Liver (tissue), 3 donors: ENCODE measurements at regions not wholly inside any gene's neighbourhood (a gene's known extent, or its start where the extent isn't known, plus 50 kb on each side); places are given as distances from the start of the nearest gene placed in this dataset.

ENCODE experiments used
- FOXA1 ChIP-seq: IDR thresholded peaks from 2 replicates; pipeline ENCODE4 v1.6.1; 2016; ENCODE audit warnings: antibody characterized with exemption
- RXRA ChIP-seq, 2 donors: IDR thresholded peaks; 2 replicates each; pipeline ENCODE4 v1.6.1; 2017 to 2018; ENCODE audit warnings: antibody characterized with exemption in 2 of 2, mild to moderate bottlenecking in 1 of 2
- TAF1 ChIP-seq: conservative IDR thresholded peaks from 2 replicates; pipeline ENCODE4 v1.6.1; 2016; ENCODE audit warnings: antibody characterized with exemption, mild to moderate bottlenecking
- YY1 ChIP-seq: IDR thresholded peaks from 2 replicates; pipeline ENCODE4 v1.6.1; 2016; ENCODE audit warnings: antibody characterized with exemption, mild to moderate bottlenecking
- TF ChIP-seq, protein P1 (sequence below): fragments of 150-350 bp; IDR thresholded peaks from 2 replicates; pipeline ENCODE4 v1.5.1; 2017; ENCODE audit warnings: improper control_type of control experiment, low read depth, low read length; ENCODE audit not compliant: missing input control
- TF ChIP-seq, protein P2 (sequence below): IDR thresholded peaks from 2 replicates; pipeline ENCODE4 v1.6.1; 2016; ENCODE audit warnings: antibody characterized with exemption
- donor health status: healthy.
- donor health status: healthy.

DNA sequence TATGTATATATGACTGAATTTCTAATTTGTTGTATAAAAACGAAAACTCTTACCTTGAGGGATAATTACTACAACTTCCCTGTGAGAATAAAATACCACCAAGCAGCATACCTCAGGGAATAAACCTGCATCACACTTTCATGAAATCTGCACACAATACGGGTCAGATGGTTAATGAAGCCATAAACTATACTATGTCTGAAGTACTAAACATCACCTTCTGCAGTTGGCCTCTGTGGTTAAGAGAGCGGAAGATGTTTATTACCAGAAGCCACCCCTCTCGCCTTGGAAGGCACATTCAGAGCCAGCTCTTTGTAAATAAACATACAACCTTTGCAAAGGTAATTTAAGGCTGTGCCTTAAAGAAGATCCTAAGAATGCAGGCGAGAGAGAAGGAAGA, 462.1 kb upstream of the NR2F2 start:
- TF ChIP-seq, protein P1, sequence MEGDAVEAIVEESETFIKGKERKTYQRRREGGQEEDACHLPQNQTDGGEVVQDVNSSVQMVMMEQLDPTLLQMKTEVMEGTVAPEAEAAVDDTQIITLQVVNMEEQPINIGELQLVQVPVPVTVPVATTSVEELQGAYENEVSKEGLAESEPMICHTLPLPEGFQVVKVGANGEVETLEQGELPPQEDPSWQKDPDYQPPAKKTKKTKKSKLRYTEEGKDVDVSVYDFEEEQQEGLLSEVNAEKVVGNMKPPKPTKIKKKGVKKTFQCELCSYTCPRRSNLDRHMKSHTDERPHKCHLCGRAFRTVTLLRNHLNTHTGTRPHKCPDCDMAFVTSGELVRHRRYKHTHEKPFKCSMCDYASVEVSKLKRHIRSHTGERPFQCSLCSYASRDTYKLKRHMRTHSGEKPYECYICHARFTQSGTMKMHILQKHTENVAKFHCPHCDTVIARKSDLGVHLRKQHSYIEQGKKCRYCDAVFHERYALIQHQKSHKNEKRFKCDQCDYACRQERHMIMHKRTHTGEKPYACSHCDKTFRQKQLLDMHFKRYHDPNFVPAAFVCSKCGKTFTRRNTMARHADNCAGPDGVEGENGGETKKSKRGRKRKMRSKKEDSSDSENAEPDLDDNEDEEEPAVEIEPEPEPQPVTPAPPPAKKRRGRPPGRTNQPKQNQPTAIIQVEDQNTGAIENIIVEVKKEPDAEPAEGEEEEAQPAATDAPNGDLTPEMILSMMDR = no peak
- TF ChIP-seq TAF1 (no peak), RXRA (IDR thresholded peaks at IDR 0.05) (no peak), YY1 (no peak), FOXA1 (no peak)
- TF ChIP-seq, protein P2, sequence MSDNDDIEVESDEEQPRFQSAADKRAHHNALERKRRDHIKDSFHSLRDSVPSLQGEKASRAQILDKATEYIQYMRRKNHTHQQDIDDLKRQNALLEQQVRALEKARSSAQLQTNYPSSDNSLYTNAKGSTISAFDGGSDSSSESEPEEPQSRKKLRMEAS = no peak
